K562 (cell line): ENCODE measurements at regions not wholly inside any gene's neighbourhood (a gene's known extent, or its start where the extent isn't known, plus 50 kb on each side); places are given as distances from the start of the nearest gene placed in this dataset.

ENCODE experiments used
- BCL6 ChIP-seq: fragments of 250-450 bp; sonication (Bioruptor Pico); IDR thresholded peaks from 2 replicates; pipeline ENCODE4 v1.4.0; 2020
- FOXJ3 ChIP-seq: sonication (generic); formaldehyde crosslinking; IDR thresholded peaks from 2 replicates; pipeline ENCODE4 v1.4.0; 2020; ENCODE audit warnings: mild to moderate bottlenecking, missing genetic modification reagents
- IRF1 ChIP-seq: sonication (generic); formaldehyde crosslinking; IDR thresholded peaks from 2 replicates; pipeline ENCODE4 v1.8.0; 2022; ENCODE audit warnings: missing genetic modification reagents, mild to moderate bottlenecking, borderline replicate concordance
- SPI1 ChIP-seq: IDR thresholded peaks from 2 replicates; pipeline ENCODE4 v1.6.1; 2011; ENCODE audit warnings: low read depth, low read length, control low read depth, borderline replicate concordance
- THAP7 ChIP-seq: fragments of 250-450 bp; sonication (Bioruptor Pico); IDR thresholded peaks from 2 replicates; pipeline ENCODE4 v1.5.0; 2021
- YBX1 ChIP-seq: fragments of 450-650 bp; IDR thresholded peaks from 2 replicates; pipeline ENCODE4 v1.7.1; 2016; ENCODE audit warnings: mild to moderate bottlenecking

- no peak for TF ChIP-seq YBX1
- TF ChIP-seq FOXJ3 (CRISPR knock-in tag): no peak
- no peak for TF ChIP-seq THAP7 (CRISPR knock-in tag)
- TF ChIP-seq BCL6: no peak
- no peak for TF ChIP-seq SPI1
- no peak for TF ChIP-seq IRF1 (CRISPR knock-in tag)
These were observed 150.2 kb upstream of the CBLB start for GRCh38 chr3:106018929-106019550.
